Stomach (tissue), 8 donors: ENCODE measurements at regions not wholly inside any gene's neighbourhood (a gene's known extent, or its start where the extent isn't known, plus 50 kb on each side); places are given as distances from the start of the nearest gene placed in this dataset.

ENCODE experiments used
- DNase-seq, 2 donors: peaks; one replicate each; pipeline versions ENCODE4 v3.0.0 to v3.0.0-alpha.2; 2013 to 2019
- H3K27ac ChIP-seq, 5 donors: fragments of 200-600 bp in 4 of 5; sonication (generic) in 4 of 5; one replicate each; pipeline ENCODE4 v1.5.1; 2013 to 2019; ENCODE audit warnings: mild to moderate bottlenecking in 1 of 5, moderate library complexity in 1 of 5
- H3K27me3 ChIP-seq, 3 donors: fragments of 200-600 bp; sonication (generic); one replicate each; pipeline ENCODE4 v1.5.1; 2017 to 2019; ENCODE audit warnings: mixed run types in 1 of 3
- H3K36me3 ChIP-seq, 4 donors: fragments of 200-600 bp; sonication (generic); 1 replicate in 3 of 4; 2 replicates in 1 of 4; pipeline ENCODE4 v1.5.1; 2016 to 2019
- H3K4me1 ChIP-seq, 4 donors: fragments of 200-600 bp; sonication (generic); one replicate each; pipeline ENCODE4 v1.5.1; 2016 to 2019
- H3K4me3 ChIP-seq, 4 donors: fragments of 200-600 bp; sonication (generic) in 3 of 4; one replicate each; pipeline ENCODE4 v1.5.1; 2016 to 2019; ENCODE audit warnings: mild to moderate bottlenecking in 1 of 4
- H3K9me3 ChIP-seq, 4 donors: fragments of 200-600 bp; sonication (generic); one replicate each; pipeline ENCODE4 v1.5.1; 2016 to 2019
- CTCF ChIP-seq, 7 experiments: fragments of 450-650 bp in 4 of 7; fragments of 200-600 bp in 3 of 7; sonication (generic) in 3 of 7; IDR thresholded peaks; one replicate each; pipeline ENCODE4 v1.5.1; 2016 to 2019; ENCODE audit warnings: antibody characterized with exemption in 7 of 7, control low read depth in 2 of 7, mild to moderate bottlenecking in 1 of 7
- EP300 ChIP-seq: sonication (generic); formaldehyde crosslinking; IDR thresholded peaks from one replicate; pipeline ENCODE4 v1.6.1; 2017; ENCODE audit warnings: antibody characterized with exemption
- POLR2A ChIP-seq, 4 donors: fragments of 450-650 bp; IDR thresholded peaks; one replicate each; pipeline ENCODE4 v1.6.1; 2016; ENCODE audit warnings: antibody characterized with exemption in 4 of 4, control low read depth in 2 of 4, mild to moderate bottlenecking in 1 of 4, moderate library complexity in 1 of 4
- POLR2AphosphoS5 ChIP-seq, 3 donors: sonication (generic); formaldehyde crosslinking; IDR thresholded peaks; one replicate each; pipeline ENCODE4 v1.6.1; 2016; ENCODE audit warnings: antibody characterized with exemption in 3 of 3
- WGBS, 5 donors: extraction: QIAGEN DNeasy Blood & Tissue Kit in 3 of 5; methylation state at CpG; one replicate each; pipeline versions ENCODE4 v1.1.5 to v1.1.7; 2013 to 2018; 5-methylcytosine and 5-hydroxymethylcytosine counted together
- intact Hi-C: fragments of 100-400 bp; cut with DNase I; formaldehyde crosslinking; loops from one replicate; pipeline ENCODE4 v1.15.1; 2023; ENCODE audit warnings: low total_unique reads
- donor health status: healthy with polysubstance abuse.
- donor health status: Bipolar disorder and iron deficiency.
- donor health status: healthy.

- TF ChIP-seq POLR2A (IDR thresholded peaks at IDR 0.05), result no peak
- no peak for TF ChIP-seq CTCF (IDR thresholded peaks at IDR 0.05)
- TF ChIP-seq EP300, result no peak
- no peak for TF ChIP-seq POLR2AphosphoS5 (IDR thresholded peaks at IDR 0.05)
Observed at GRCh38 chr1:198927129-198927528, 288.3 kb downstream of the PTPRC start.

GRCh38 chr1:198929111-198929604 lies 290.3 kb downstream of the PTPRC start:
- no peak overlapping the region for H3K4me3 ChIP-seq
- H3K36me3 ChIP-seq, result no peaks in the 10 kb centered on the region
- no peaks in the 10 kb centered on the region for H3K27me3 ChIP-seq
- intact Hi-C loops, result no loop called here
- WGBS, 5 donors, result 36 to 63% (median 50%) methylated on average over 4 of the region's 4 CpGs
- H3K4me1 ChIP-seq, result no peaks in the 10 kb centered on the region
- peak in 1 of 2 donors; percentile 33 for DNase-seq
- TF ChIP-seq EP300 (no peak), CTCF (IDR thresholded peaks at IDR 0.05) (no peak), POLR2AphosphoS5 (IDR thresholded peaks at IDR 0.05) (no peak), POLR2A (IDR thresholded peaks at IDR 0.05) (no peak)
- H3K27ac ChIP-seq, result no peak overlapping the region
- H3K9me3 ChIP-seq, result no peaks in the 10 kb centered on the region

More at GRCh38 chr1:198927129-198927528, 288.3 kb downstream of the PTPRC start:
- H3K27ac ChIP-seq, result no peak overlapping the region
- WGBS, 5 donors, result 84 to 95% (median 90%) methylated on average over 3 of the region's 3 CpGs
- intact Hi-C loops, result no loop called here
- H3K4me1 ChIP-seq, result no peaks in the 10 kb centered on the region
- H3K9me3 ChIP-seq, result no peaks in the 10 kb centered on the region
- no peaks in the 10 kb centered on the region for H3K27me3 ChIP-seq
- H3K4me3 ChIP-seq, result no peak overlapping the region
- no peak for DNase-seq
- H3K36me3 ChIP-seq, result no peaks in the 10 kb centered on the region

GRCh38 chr1:198929961-198930599 lies 291.2 kb downstream of the PTPRC start:
- TF ChIP-seq EP300 (no peak), CTCF (IDR thresholded peaks at IDR 0.05) (no peak), POLR2A (IDR thresholded peaks at IDR 0.05) (no peak), POLR2AphosphoS5 (IDR thresholded peaks at IDR 0.05) (no peak)
- H3K9me3 ChIP-seq, result no peaks in the 10 kb centered on the region
- peak overlapping the region in 1 of 4 donors; percentile 2 for H3K4me3 ChIP-seq
- 41 to 57% (median 55%) methylated on average over 9 of the region's 9 CpGs for WGBS, 5 donors
- H3K27ac ChIP-seq, result peak overlapping the region in 3 of 5 donors; percentile 2 to 45 (median 44)
- DNase-seq, result peak in 1 of 2 donors; percentile 57
- no peaks in the 10 kb centered on the region for H3K27me3 ChIP-seq
- peaks cover 0 to 9% (median 2%) of the 10 kb centered on the region in 4 donors for H3K4me1 ChIP-seq
- intact Hi-C loops, result no loop called here
- no peaks in the 10 kb centered on the region for H3K36me3 ChIP-seq

- no peaks in the 10 kb centered on the region for H3K27me3 ChIP-seq
- no peaks in the 10 kb centered on the region for H3K9me3 ChIP-seq
- no peak for TF ChIP-seq POLR2AphosphoS5 (IDR thresholded peaks at IDR 0.05)
- no peak for TF ChIP-seq EP300
- no peak for TF ChIP-seq POLR2A (IDR thresholded peaks at IDR 0.05)
- no peak for TF ChIP-seq CTCF (IDR thresholded peaks at IDR 0.05)
- no peak overlapping the region for H3K4me3 ChIP-seq
- intact Hi-C loops, result no loop called here
- DNase-seq, result peak in 1 of 2 donors; percentile 71
- no peaks in the 10 kb centered on the region for H3K36me3 ChIP-seq
- WGBS, 5 donors, result 46 to 58% (median 52%) methylated on average over 6 of the region's 6 CpGs
- peaks cover 0 to 31% (median 14%) of the 10 kb centered on the region in 4 donors for H3K4me1 ChIP-seq
- H3K27ac ChIP-seq, result peak overlapping the region in 1 of 5 donors; percentile 17
Observed at GRCh38 chr1:198932351-198932991, 293.6 kb downstream of the PTPRC start.
